ENCODE measurements at regions not wholly inside any gene's neighbourhood (a gene's known extent, or its start where the extent isn't known, plus 50 kb on each side); places are given as distances from the start of the nearest gene placed in this dataset.

DNA sequence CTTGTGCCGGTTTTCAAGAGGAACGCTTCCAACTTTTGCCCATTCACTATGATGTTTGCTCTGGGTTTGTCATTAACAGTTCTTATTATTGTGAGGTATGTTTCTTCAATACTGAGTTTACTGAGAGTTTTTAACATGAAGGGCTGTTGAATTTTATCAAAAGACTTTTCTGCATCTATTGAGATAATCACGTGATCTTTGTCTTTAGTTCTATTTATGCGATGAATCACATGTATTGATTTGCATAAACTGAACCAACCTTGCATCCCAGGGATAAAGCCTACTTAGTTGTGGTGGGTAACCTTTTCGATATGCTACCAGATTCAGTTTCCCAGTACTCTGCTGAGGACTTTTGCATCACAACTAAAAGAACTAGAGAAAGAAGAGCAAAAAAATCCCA lies 318.0 kb downstream of the GASK1B start:
- DNase-seq = no peak

GRCh38 chr4:157840648-157841047 lies 332.2 kb downstream of the GASK1B start:
- no peak for DNase-seq

DNA sequence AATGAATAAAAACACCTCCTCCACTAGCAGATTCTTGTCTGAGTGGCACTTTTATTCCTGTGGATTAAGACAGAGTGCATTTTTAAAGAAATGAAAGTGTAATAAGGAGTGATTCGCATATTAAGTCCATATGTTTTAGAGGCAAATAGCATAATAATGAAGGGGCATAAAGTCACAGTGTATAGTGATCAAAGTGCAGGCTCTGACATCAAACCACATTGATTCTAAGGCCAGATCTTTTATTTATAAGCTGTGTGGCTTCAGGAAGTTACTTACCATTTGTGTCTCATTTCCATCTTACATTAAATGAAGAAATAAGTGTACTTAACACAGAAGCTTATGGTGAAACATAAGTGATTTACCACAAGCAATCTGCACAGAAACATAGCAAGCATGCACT lies 332.8 kb downstream of the GASK1B start:
- no peak for DNase-seq

DNA sequence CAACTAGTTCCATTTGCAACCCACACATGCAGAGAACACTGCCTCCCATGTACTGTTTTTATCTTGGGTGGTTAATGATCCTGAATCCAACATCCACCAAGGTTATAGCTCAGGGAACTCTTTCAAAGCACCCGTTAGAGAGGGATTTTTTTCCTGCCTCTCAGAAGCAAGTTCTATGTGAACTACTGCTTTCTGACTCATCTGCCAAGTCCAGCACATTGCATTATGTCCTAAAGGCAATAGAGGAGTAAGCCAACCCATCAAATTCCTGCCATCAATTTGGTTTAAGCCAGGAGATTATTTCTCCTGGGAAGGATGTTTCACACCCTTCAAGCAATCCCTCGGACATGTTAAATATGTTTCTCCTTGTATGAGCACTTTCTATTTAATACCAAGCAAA lies 334.5 kb downstream of the GASK1B start:
- no peak for DNase-seq

DNA sequence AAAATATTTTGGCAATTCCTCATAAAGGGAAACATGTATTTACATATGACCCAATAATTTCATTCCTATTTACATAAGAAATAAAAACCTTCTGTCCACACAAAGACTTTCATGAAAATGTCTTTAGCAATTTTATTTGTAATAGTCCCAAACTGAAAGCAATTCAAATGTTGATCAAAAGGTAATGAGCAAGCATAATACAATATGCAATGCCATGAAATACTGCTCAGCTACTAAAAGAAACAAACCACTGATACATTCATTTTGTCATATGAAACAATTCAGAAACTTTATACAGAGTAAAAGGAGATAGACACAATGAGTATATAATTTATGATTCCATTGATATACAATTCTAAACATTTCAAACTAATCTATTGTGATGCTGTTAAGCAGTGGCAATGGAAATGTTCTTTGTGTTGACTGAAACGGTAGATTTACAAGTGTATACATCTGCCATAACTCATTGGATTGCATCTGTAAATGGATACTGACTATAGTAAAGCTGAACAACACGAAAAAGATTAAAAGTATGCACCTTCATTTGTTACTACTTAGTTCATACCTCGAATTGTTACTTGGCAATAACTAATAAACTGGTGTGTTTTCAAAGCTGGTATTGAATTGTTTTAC lies 335.6 kb downstream of the GASK1B start:
- no peak for DNase-seq

GRCh38 chr4:157832596-157832995 lies 340.2 kb downstream of the GASK1B start:
- DNase-seq = no peak

- DNase-seq = no peak
These were observed 348.8 kb downstream of the GASK1B start for GRCh38 chr4:157824021-157824420.

DNA sequence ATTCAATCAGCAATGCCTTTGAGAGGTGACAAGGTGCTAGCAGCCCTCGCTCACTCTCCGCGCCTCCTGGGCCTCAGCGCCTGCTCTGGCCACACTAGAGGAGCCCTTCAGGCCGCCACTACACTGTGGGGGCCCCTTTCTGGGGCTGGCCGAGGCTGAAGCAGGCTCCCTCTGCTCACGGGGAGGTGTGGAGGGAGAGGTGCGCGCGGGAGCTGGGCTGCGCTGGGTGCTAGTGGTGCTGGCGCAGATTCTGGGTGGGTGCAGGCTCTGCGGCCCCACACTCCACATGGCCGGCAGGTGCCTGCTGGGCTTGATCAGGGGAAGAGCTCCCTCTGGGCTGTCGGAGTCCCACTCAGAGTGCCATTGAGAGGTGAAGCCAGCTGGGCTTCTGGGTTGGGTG lies 351.0 kb downstream of the GASK1B start:
- DNase-seq = no peak

- no peak for DNase-seq
These were observed 352.9 kb downstream of the GASK1B start for GRCh38 chr4:157819693-157820464.

DNA sequence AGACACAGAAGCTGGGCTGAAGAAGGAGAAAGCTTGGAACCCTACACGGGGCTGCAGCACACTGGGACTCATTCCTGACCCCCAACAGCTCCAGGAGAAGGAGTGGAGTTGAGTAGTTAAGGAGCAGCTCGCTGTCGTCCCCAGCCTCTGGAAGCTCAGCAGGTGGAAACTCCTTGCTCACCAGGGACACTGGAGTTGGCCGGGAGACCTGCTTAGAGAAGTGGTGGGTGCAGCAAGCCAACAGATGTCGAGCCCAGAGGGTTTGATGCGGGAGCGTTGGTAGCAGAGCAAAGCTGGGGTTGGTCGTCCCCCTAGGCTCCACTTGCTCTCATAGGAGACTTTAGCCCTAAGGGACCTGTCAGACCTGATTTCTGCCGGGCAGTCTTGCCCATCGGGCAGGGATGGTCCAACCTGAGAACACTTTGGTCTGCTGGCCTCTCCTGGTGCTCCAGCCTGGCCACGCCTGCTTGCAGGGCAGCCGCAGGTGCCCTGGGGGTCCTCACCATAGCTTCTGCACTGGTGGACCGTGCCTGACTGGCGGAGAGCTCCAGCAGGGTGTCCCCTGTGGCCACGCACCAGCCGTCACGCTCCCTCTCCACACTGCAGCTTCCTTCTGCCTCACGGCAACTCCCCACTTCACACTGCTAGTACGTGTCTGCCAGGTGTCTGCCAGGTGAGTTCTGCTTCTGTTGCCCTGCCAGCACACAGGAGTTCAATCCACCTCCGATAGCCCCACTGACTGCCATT lies 353.7 kb downstream of the GASK1B start:
- DNase-seq = no peak

- DNase-seq = no peak
These were observed 362.6 kb downstream of the GASK1B start for GRCh38 chr4:157810137-157810774.

DNA sequence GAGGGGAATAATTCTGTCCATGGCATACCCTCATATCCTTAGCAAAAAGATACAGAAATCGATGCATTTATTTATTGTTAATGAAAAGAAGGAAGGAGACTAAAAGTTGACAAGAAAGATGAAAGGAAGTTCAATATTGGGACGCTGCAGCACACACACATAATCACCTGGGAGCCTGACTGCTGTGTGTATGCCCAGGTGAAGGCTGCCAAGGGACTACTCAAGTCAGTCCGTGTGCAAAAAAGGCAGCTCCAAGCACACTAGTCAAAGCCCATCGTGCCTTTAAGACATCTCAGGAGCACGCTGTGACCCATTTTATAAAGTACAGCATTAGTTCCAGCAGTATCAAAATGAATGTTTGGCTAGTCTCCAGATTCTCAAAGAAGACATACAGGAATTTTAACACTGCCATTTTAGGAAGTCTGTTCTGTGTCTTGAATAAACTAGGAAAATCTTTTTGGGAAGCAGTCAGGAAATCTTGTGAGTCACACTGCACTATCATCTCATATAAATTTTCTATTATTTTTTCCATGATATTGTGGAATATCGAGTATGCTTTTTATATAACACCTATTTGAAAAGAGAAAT lies 363.9 kb downstream of the GASK1B start:
- no peak for DNase-seq

- no peak for DNase-seq
These were observed 366.6 kb downstream of the GASK1B start for GRCh38 chr4:157806184-157806583.

DNA sequence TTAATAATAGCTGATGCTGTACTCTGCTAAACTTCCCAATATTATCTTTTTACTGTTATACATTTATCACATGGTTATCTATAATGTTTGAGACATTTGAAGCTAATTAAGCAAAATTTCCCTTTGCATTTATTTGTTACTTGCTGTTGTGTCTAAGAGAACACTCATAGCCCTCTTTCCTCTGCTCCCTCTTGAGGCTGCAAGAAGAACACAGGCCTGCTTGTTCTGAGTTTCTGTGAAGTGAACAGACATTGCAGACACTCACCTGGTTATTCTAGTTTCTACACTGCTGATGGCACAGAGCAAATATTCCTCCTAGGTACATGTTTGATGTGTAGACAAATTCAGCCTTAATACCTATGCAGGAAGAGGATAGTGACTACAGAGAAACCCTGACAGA lies 367.8 kb downstream of the GASK1B start:
- no peak for DNase-seq

DNA sequence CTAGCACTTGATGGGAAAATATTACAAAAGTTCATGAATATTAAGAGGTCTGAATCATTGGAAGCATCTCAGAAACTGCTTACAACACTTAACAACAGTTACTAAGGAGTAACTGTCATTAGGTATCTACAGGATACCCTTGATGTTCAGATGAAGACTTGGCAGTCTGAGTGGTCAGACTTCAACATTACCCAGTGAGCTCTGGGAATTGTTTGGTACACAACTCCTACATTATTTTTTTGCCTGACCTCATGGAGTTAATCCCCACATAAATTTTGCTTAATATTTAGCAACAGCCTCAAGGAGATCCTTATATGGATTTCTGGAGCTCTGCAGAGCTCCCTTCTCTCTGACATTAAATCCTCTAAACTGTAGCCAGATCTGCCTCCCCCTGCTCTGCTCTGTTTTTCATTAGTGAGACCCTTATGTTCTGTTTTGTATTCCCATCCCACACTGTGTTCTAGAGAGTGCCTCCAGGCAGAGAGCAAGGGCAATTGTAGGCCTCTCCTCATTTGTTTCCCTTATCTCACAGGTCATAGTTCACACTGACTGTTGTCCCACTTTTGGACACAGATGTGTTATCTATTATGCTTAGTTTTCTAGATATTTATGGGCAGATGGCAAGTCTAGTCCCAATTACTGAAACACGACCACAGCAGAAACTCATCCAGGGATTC lies 368.8 kb downstream of the GASK1B start:
- DNase-seq = no peak

DNA sequence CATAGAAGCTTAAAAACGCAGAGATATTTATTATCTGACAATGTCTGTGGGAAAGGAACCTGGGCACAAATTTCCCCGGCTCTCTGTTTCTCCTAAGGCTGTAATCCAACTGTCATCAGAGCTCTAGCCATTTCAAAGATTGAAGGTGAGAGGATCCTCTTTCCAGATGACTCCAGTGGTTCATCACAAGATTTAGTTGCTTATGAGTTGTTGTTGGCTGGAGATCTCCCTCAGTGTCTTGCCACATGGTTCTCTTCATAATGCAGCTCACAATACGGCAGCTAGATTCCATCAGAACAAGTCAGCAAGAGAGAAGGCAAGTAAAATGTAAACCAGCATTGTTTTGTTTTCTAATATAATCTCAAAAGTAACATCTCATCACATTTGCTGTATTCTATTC lies 369.4 kb downstream of the GASK1B start:
- no peak for DNase-seq

GRCh38 chr4:157795495-157795894 lies 377.3 kb downstream of the GASK1B start:
- no peak for DNase-seq

DNA sequence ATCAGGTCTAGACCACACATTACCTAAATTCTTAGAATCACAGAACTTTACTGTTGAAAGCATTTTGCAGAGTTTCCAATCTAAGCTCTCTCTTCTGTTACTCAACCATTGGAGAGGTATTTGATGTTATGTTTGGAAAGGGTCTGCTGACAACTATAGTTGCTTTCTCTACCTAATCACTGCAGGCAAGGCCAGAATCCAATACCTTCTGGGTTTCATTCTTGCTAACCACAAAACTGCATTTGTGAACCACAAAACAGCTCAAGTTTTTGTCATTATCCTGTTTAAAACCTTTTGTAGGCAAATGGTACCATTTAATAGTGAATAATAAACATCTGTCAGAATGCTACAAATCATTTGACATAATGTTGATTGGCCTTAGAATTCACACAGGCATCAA lies 380.1 kb downstream of the GASK1B start:
- no peak for DNase-seq

DNA sequence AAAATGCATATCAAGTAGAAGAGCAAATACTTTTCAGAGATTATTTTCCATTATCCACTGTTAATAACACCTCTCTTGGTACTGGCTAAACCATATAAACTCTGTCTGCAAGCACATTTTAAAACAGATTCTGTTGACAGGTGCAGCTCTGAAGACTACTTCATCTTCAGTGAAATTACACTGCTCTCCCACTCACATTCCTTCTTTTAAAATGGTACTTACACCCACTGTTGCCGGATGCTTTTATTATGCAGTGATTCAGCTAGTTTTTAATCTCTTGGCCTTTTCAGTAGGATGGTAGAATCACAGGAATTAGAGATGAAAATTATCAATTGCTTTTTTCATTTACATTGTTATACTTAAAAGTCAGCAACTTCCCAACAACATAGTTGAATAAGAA lies 381.6 kb downstream of the GASK1B start:
- no peak for DNase-seq

GRCh38 chr4:157787618-157788017 lies 385.2 kb downstream of the GASK1B start:
- DNase-seq = no peak

DNA sequence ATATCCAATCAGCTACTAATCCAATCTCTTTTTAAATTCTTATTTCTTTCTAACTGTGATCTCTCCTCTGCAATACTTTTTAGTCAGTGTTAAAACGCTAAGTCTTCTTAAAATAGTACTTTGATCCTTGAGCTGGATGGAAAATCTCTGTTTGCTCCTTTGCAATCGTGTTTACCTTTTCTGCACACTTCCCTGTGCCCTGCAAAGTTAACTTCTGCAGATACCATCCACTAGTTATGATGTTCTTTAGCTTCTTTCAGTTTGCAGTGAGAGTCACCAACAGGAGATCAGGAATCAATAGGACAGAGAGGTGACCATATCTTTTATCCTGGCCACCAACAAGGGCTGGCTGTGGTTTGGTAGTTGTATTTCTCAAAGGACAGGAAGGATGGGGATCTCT lies 391.5 kb downstream of the GASK1B start:
- no peak for DNase-seq

DNA sequence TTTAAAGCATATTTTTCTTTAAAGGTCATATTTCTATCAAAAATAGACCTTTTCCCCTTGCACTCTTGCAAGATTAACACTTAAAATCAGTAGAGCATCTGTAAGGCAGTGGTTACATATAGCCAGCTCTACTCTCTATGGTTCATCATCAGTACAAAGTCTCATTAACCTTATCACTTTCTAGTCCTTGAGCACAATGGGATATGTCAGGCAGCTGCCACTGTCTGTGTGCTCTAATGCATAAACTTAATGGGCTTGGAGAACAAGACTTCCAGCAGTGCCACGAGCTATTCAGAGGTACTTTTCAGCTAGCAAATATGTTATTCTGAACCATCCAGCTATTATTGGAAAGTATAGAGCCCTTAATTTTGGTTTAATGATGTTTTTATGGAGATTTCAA lies 393.7 kb downstream of the GASK1B start:
- DNase-seq = no peak
